Loucy (cell line): ENCODE measurements at regions not wholly inside any gene's neighbourhood (a gene's known extent, or its start where the extent isn't known, plus 50 kb on each side); places are given as distances from the start of the nearest gene placed in this dataset.

Source experiments
- H2AFZ ChIP-seq: fragments of 200-600 bp; sonication (generic); 2 replicates; pipeline ENCODE4 v1.6.0; 2016; ENCODE audit warnings: antibody characterized with exemption, mild to moderate bottlenecking, low read length, moderate library complexity
- H3F3A ChIP-seq: fragments of 200-600 bp; 2 replicates; pipeline ENCODE4 v1.6.0; 2016; ENCODE audit warnings: antibody characterized with exemption, low read depth, mild to moderate bottlenecking
- H3K27me3 ChIP-seq: fragments of 200-600 bp; sonication (generic); 2 replicates; pipeline ENCODE4 v1.6.1; 2014; ENCODE audit warnings: low read length, mild to moderate bottlenecking; ENCODE audit not compliant: insufficient read depth, poor library complexity, severe bottlenecking
- H3K36me3 ChIP-seq: fragments of 200-600 bp; sonication (generic); 2 replicates; pipeline ENCODE4 v1.6.1; 2016; ENCODE audit warnings: low read length; ENCODE audit not compliant: insufficient read depth
- H3K4me1 ChIP-seq: fragments of 200-600 bp; sonication (generic); 2 replicates; pipeline ENCODE4 v1.5.1; 2014; ENCODE audit warnings: low read length, mild to moderate bottlenecking; ENCODE audit not compliant: insufficient read depth, poor library complexity, severe bottlenecking
- H3K4me2 ChIP-seq: fragments of 200-600 bp; sonication (generic); 2 replicates; pipeline ENCODE4 v1.6.0; 2014; ENCODE audit warnings: antibody characterized with exemption, low read length, low read depth, mild to moderate bottlenecking; ENCODE audit not compliant: poor library complexity, severe bottlenecking
- H3K4me3 ChIP-seq: fragments of 200-600 bp; sonication (generic); 2 replicates; pipeline ENCODE4 v1.5.1; 2014; ENCODE audit warnings: low read length, mild to moderate bottlenecking, mixed read lengths; ENCODE audit not compliant: poor library complexity, severe bottlenecking
- H3K79me2 ChIP-seq: fragments of 200-600 bp; sonication (generic); 2 replicates; pipeline ENCODE4 v1.6.1; 2014; ENCODE audit warnings: low read length; ENCODE audit not compliant: insufficient read depth
- H3K9ac ChIP-seq: fragments of 200-600 bp; sonication (generic); 2 replicates; pipeline ENCODE4 v1.6.0; 2014; ENCODE audit warnings: mild to moderate bottlenecking, low read depth, low read length, moderate library complexity; ENCODE audit not compliant: poor library complexity, severe bottlenecking
- H3K9me2 ChIP-seq: fragments of 200-600 bp; sonication (generic); replicated peaks from 2 replicates; pipeline ENCODE4 v1.6.1; 2016; ENCODE audit warnings: low read depth, low read length, mixed read lengths
- H3K9me3 ChIP-seq: fragments of 200-600 bp; sonication (generic); 2 replicates; pipeline ENCODE4 v1.6.1; 2014; ENCODE audit warnings: mild to moderate bottlenecking, antibody characterized with exemption, low read length, low read depth; ENCODE audit not compliant: insufficient read depth
- H4K20me1 ChIP-seq: fragments of 200-600 bp; sonication (generic); 2 replicates; pipeline ENCODE4 v1.6.0; 2014; ENCODE audit warnings: antibody characterized with exemption, low read length, mild to moderate bottlenecking; ENCODE audit not compliant: insufficient read depth, poor library complexity, severe bottlenecking
- EZH2phosphoT487 ChIP-seq: fragments of 200-600 bp; IDR thresholded peaks from 2 replicates; pipeline ENCODE4 v1.6.1; 2018; ENCODE audit warnings: antibody characterized with exemption, mild to moderate bottlenecking, moderate library complexity, borderline replicate concordance
- TF ChIP-seq, protein P1 (sequence below): fragments of 200-600 bp; sonication (generic); conservative IDR thresholded peaks from 2 replicates; pipeline ENCODE4 v1.5.1; 2014; ENCODE audit warnings: mild to moderate bottlenecking, antibody characterized with exemption, low read length

DNA sequence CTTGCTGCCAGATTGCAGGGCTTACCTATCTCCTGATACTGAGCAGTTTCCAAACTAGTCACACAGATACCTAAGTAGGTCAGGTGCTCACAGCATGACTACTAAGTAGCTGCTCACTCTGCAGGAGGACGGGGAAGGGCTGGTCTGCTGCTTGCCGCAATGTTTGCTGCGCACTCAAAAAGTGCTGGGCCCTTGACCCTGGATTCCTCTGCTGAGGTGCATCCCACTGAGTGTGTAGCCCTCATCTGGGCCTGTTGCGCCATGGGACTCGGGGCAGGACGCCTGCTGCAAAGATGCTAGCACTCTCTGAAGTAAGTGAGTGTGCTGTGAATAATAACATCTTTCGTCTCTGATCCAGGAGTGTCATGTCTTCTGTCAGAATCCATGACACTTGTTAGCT lies 59.2 kb upstream of the MEDAG start:
- Histone ChIP-seq H3K9ac (no peak overlapping the region), H3K9me2 (no peaks in the 10 kb centered on the region), H4K20me1 (no peaks in the 10 kb centered on the region), H3K4me2 (no peak overlapping the region), H3K4me3 (no peak overlapping the region), H3K4me1 (no peaks in the 10 kb centered on the region), H2AFZ (no peak overlapping the region), H3K27me3 (no peaks in the 10 kb centered on the region), H3F3A (peaks cover 5% of the 10 kb centered on the region; the same call in 1 of the 2 replicates), H3K79me2 (no peaks in the 10 kb centered on the region), H3K9me3 (no peaks in the 10 kb centered on the region), H3K36me3 (no peaks in the 10 kb centered on the region)
- no peak for TF ChIP-seq EZH2phosphoT487
- TF ChIP-seq, protein P1, sequence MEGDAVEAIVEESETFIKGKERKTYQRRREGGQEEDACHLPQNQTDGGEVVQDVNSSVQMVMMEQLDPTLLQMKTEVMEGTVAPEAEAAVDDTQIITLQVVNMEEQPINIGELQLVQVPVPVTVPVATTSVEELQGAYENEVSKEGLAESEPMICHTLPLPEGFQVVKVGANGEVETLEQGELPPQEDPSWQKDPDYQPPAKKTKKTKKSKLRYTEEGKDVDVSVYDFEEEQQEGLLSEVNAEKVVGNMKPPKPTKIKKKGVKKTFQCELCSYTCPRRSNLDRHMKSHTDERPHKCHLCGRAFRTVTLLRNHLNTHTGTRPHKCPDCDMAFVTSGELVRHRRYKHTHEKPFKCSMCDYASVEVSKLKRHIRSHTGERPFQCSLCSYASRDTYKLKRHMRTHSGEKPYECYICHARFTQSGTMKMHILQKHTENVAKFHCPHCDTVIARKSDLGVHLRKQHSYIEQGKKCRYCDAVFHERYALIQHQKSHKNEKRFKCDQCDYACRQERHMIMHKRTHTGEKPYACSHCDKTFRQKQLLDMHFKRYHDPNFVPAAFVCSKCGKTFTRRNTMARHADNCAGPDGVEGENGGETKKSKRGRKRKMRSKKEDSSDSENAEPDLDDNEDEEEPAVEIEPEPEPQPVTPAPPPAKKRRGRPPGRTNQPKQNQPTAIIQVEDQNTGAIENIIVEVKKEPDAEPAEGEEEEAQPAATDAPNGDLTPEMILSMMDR: no peak

- Histone ChIP-seq H4K20me1 (no peaks in the 10 kb centered on the region), H3K79me2 (no peaks in the 10 kb centered on the region), H3K9me2 (no peaks in the 10 kb centered on the region), H3K9me3 (no peaks in the 10 kb centered on the region), H3K36me3 (no peaks in the 10 kb centered on the region), H3K4me2 (no peak overlapping the region), H3K9ac (no peak overlapping the region), H3K27me3 (no peaks in the 10 kb centered on the region), H3F3A (peaks cover 5% of the 10 kb centered on the region; the same call in 1 of the 2 replicates), H3K4me3 (no peak overlapping the region), H3K4me1 (no peaks in the 10 kb centered on the region), H2AFZ (no peak overlapping the region)
- TF ChIP-seq EZH2phosphoT487: no peak
- TF ChIP-seq, protein P1: no peak
Measured at GRCh38 chr13:30847650-30848307, 58.3 kb upstream of the MEDAG start.

DNA sequence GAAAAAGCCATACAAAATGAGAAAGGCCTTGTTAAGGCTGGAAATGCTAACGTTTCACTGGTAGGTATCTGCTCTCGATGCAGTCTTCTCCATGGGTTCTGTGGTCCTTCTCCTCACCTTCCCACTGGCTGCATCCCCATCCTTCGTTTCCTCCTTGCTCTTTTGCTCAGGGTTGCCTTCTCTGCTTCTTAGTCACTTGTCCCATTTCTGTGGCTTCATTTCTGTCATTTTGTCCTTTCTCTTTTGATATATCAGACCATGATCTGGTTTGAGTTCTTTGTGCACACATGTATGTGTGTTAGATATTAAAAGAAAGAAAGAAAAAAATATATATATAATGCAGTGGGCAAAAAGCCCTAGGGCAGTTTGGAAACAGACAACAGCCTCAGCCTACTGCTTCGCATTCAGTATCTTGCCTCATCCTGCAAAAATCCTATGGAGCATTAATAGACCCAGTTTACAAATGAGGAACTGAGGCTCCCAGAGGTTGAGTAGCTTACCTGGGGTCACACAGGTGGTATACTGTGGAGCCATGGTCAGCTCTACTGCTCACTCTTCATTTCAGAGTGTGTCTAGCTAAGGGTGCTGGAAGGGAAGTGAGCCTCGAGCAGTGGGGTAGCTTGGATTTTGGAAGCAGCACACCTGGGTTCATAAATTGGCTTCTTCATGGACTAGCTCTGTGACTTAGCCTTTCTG lies 57.6 kb upstream of the MEDAG start:
- Histone ChIP-seq H3F3A (peaks cover 5% of the 10 kb centered on the region; the same call in 1 of the 2 replicates), H3K4me3 (no peak overlapping the region), H3K79me2 (no peaks in the 10 kb centered on the region), H2AFZ (no peak overlapping the region), H3K4me1 (no peaks in the 10 kb centered on the region), H3K9me2 (no peaks in the 10 kb centered on the region), H3K4me2 (no peak overlapping the region), H3K27me3 (no peaks in the 10 kb centered on the region), H4K20me1 (no peaks in the 10 kb centered on the region), H3K9me3 (no peaks in the 10 kb centered on the region), H3K36me3 (no peaks in the 10 kb centered on the region), H3K9ac (no peak overlapping the region)
- TF ChIP-seq, protein P1: no peak
- TF ChIP-seq EZH2phosphoT487: no peak
